GM23338 (cell line): ENCODE measurements at regions not wholly inside any gene's neighbourhood (a gene's known extent, or its start where the extent isn't known, plus 50 kb on each side); places are given as distances from the start of the nearest gene placed in this dataset.
A peak's percentile ranks its signal among the peaks of the same experiment; 100 is the strongest.

Experiments
- ATAC-seq: fragments of 200-7000 bp; cut with Tn5 transposase; 3 replicates; pipeline ENCODE4 v1.9.1; 2020
- DNase-seq: peaks from one replicate; pipeline ENCODE4 v3.0.0-alpha.2; 2015; ENCODE audit warnings: low spot score
- H2AFZ ChIP-seq: fragments of 200-600 bp; sonication (generic); 2 replicates; pipeline ENCODE4 v1.8.0; 2016; ENCODE audit warnings: antibody characterized with exemption, mild to moderate bottlenecking, moderate library complexity
- H3F3A ChIP-seq: fragments of 200-600 bp; sonication (generic); replicated peaks from 2 replicates; pipeline ENCODE4 v1.8.0; 2017; ENCODE audit warnings: antibody characterized with exemption, mixed run types, low read depth
- H3K27ac ChIP-seq: fragments of 200-600 bp; sonication (generic); 2 replicates; pipeline ENCODE4 v1.6.1; 2016; ENCODE audit warnings: low read depth
- H3K27me3 ChIP-seq: fragments of 200-600 bp; sonication (generic); 2 replicates; pipeline ENCODE4 v1.8.0; 2016; ENCODE audit warnings: mild to moderate bottlenecking, mixed run types, moderate library complexity; ENCODE audit not compliant: insufficient read depth
- H3K36me3 ChIP-seq: fragments of 200-600 bp; sonication (generic); 2 replicates; pipeline ENCODE4 v1.8.0; 2016; ENCODE audit warnings: mild to moderate bottlenecking; ENCODE audit not compliant: insufficient read depth
- H3K4me1 ChIP-seq: fragments of 200-600 bp; sonication (generic); 2 replicates; pipeline ENCODE4 v1.8.0; 2016; ENCODE audit warnings: mild to moderate bottlenecking, moderate library complexity; ENCODE audit not compliant: insufficient read depth
- H3K4me2 ChIP-seq: fragments of 200-600 bp; sonication (generic); 2 replicates; pipeline ENCODE4 v1.7.1; 2017; ENCODE audit warnings: mixed run types
- H3K4me3 ChIP-seq: fragments of 200-600 bp; sonication (generic); 2 replicates; pipeline ENCODE4 v1.6.1; 2016; ENCODE audit warnings: mixed run types
- H3K79me2 ChIP-seq: fragments of 200-600 bp; sonication (generic); replicated peaks from 2 replicates; pipeline ENCODE4 v1.8.0; 2017; ENCODE audit warnings: mild to moderate bottlenecking; ENCODE audit not compliant: insufficient read depth
- H3K9me2 ChIP-seq: fragments of 200-600 bp; sonication (generic); 2 replicates; pipeline ENCODE4 v1.8.0; 2017; ENCODE audit not compliant: insufficient read depth
- H4K20me1 ChIP-seq: fragments of 200-600 bp; sonication (generic); replicated peaks from 2 replicates; pipeline ENCODE4 v1.8.0; 2017; ENCODE audit warnings: mild to moderate bottlenecking; ENCODE audit not compliant: insufficient read depth
- H3K27ac Mint-ChIP-seq: 2 replicates; pipeline ENCODE4 v1.8.0; 2020; ENCODE audit warnings: inconsistent platforms, mild to moderate bottlenecking, moderate library complexity, mixed read lengths
- H3K27me3 Mint-ChIP-seq: 3 replicates; pipeline ENCODE4 v1.8.0; 2022; ENCODE audit warnings: low read depth, mild to moderate bottlenecking, moderate library complexity, mixed read lengths, inconsistent platforms; ENCODE audit not compliant: insufficient read depth, poor library complexity
- H3K36me3 Mint-ChIP-seq: 3 replicates; pipeline ENCODE4 v1.8.0; 2021; ENCODE audit warnings: low read depth, mild to moderate bottlenecking, inconsistent platforms, moderate library complexity, mixed read lengths
- H3K4me1 Mint-ChIP-seq: 3 replicates; pipeline ENCODE4 v1.8.0; 2020; ENCODE audit warnings: mild to moderate bottlenecking, inconsistent platforms, mixed read lengths
- H3K4me3 Mint-ChIP-seq: 3 replicates; pipeline ENCODE4 v1.8.0; 2021; ENCODE audit warnings: moderate library complexity, mild to moderate bottlenecking, inconsistent platforms, mixed read lengths
- H3K9me3 Mint-ChIP-seq: 3 replicates; pipeline ENCODE4 v1.8.0; 2020; ENCODE audit warnings: moderate library complexity, mild to moderate bottlenecking, inconsistent platforms, mixed read lengths
- CREB1 ChIP-seq: fragments of 250-450 bp; sonication (Bioruptor Pico); IDR thresholded peaks from 2 replicates; pipeline ENCODE4 v1.5.0; 2020; ENCODE audit warnings: low read depth, mild to moderate bottlenecking, moderate library complexity
- CTCF ChIP-seq, 2 experiments: fragments of 200-600 bp in 1 of 2; sonication (generic) in 1 of 2; conservative IDR thresholded peaks; 2 replicates each; pipeline versions ENCODE4 v1.5.1 to v1.6.1; 2016 to 2017; ENCODE audit warnings: antibody characterized with exemption in 2 of 2, low read depth in 2 of 2, mild to moderate bottlenecking in 2 of 2, moderate library complexity in 1 of 2
- ETS1 ChIP-seq: IDR thresholded peaks from 2 replicates; pipeline ENCODE4 v1.6.1; 2016; ENCODE audit warnings: antibody characterized with exemption
- EZH2 ChIP-seq: fragments of 200-600 bp; sonication (generic); IDR thresholded peaks from one replicate; pipeline ENCODE4 v1.8.0; 2017; ENCODE audit warnings: antibody characterized with exemption, mild to moderate bottlenecking, low read depth; ENCODE audit not compliant: unreplicated experiment
- EZH2phosphoT487 ChIP-seq: fragments of 200-600 bp; sonication (generic); IDR thresholded peaks from one replicate; pipeline ENCODE4 v1.8.1; 2018; ENCODE audit warnings: antibody characterized with exemption; ENCODE audit not compliant: unreplicated experiment
- JUNB ChIP-seq: IDR thresholded peaks from one replicate; pipeline ENCODE4 v1.6.1; 2016; ENCODE audit warnings: antibody characterized with exemption; ENCODE audit not compliant: unreplicated experiment
- NANOG ChIP-seq: IDR thresholded peaks from 2 replicates; pipeline ENCODE4 v1.6.1; 2016; ENCODE audit warnings: antibody characterized with exemption, borderline replicate concordance
- POLR2AphosphoS5 ChIP-seq: IDR thresholded peaks from 2 replicates; pipeline ENCODE4 v1.6.1; 2016; ENCODE audit warnings: antibody characterized with exemption, low read depth
- REST ChIP-seq: IDR thresholded peaks from one replicate; pipeline ENCODE4 v1.6.1; 2018; ENCODE audit warnings: antibody characterized with exemption; ENCODE audit not compliant: unreplicated experiment
- ZNF114 ChIP-seq: fragments of 250-450 bp; sonication (Bioruptor Pico); IDR thresholded peaks from 2 replicates; pipeline ENCODE4 v1.5.0; 2020; ENCODE audit warnings: mild to moderate bottlenecking, moderate library complexity
- ZNF331 ChIP-seq: fragments of 250-450 bp; sonication (Bioruptor Pico); IDR thresholded peaks from 2 replicates; pipeline ENCODE4 v1.5.0; 2020; ENCODE audit warnings: low read depth, mild to moderate bottlenecking, moderate library complexity

- no peak for TF ChIP-seq CTCF (conservative IDR thresholded peaks at IDR 0.05; ENCODE audit: low read depth in 2 of 2)
- no peak for TF ChIP-seq ETS1
- TF ChIP-seq EZH2, result no peak
- no peak for TF ChIP-seq EZH2phosphoT487
- no peak for TF ChIP-seq POLR2AphosphoS5
- no peak for TF ChIP-seq CREB1 (CRISPR knock-in tag)
Measured at GRCh38 chr1:95504321-95504720, 270.3 kb downstream of the RWDD3 start (continued).

GRCh38 chr1:95506736-95507414 lies 272.9 kb downstream of the RWDD3 start:
- H3K9me3 Mint-ChIP-seq, result no peaks in the 10 kb centered on the region
- Histone ChIP-seq H3K27ac (no peak overlapping the region), H3K27me3 (no peaks in the 10 kb centered on the region), H3K9me2 (peaks cover 11% of the 10 kb centered on the region), H3K4me2 (peak overlapping the region; percentile 25; the same call in 1 of the 2 replicates), H3K4me3 (no peak overlapping the region), H3K79me2 (no peaks in the 10 kb centered on the region), H2AFZ (no peak overlapping the region), H3K36me3 (no peaks in the 10 kb centered on the region), H4K20me1 (no peaks in the 10 kb centered on the region), H3F3A (no peaks in the 10 kb centered on the region), H3K4me1 (peaks cover 50% of the 10 kb centered on the region)
- ATAC-seq (no peak), DNase-seq (no peak)
- TF ChIP-seq CREB1 (CRISPR knock-in tag) (no peak), CTCF (conservative IDR thresholded peaks at IDR 0.05; ENCODE audit: low read depth in 2 of 2) (no peak), NANOG (no peak), EZH2phosphoT487 (no peak), JUNB (no peak), ZNF331 (CRISPR knock-in tag) (no peak), ZNF114 (CRISPR knock-in tag) (no peak), REST (no peak)
- H3K27ac Mint-ChIP-seq, result no peak overlapping the region
- H3K36me3 Mint-ChIP-seq, result no peaks in the 10 kb centered on the region; the same call in 2 of the 3 replicates
- H3K4me3 Mint-ChIP-seq, result no peak overlapping the region
- H3K4me1 Mint-ChIP-seq, result peaks cover 44% of the 10 kb centered on the region
- H3K27me3 Mint-ChIP-seq, result no peaks in the 10 kb centered on the region
